CD4-positive, alpha-beta T cell treated with Interleukin-4 for 1 hour (primary cell): ENCODE measurements at regions not wholly inside any gene's neighbourhood (a gene's known extent, or its start where the extent isn't known, plus 50 kb on each side); places are given as distances from the start of the nearest gene placed in this dataset.

Experiments
- DNase-seq, 2 donors: peaks; one replicate each; pipeline ENCODE4 v3.0.0-alpha.2; 2020 to 2022

DNA sequence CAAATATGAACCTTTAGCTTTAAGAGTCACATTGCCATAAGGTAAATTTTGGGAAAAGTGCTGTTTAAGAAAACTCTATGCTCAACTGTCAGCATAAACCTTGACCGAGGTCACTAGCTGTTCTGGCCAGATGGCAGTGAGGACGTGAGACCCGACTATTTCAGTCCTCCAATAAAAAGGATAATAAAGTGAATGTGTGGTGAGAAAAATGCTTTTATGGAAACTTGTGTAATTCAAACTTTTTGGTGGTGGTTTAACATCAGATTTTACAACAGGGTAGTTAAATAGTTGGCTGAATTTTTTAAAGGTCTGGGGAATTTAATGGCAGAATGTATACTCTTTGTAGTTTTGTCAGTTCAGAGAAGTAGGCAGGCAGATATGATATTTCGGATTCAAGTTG, 391.1 kb downstream of the PMP22 start:
- no peak for DNase-seq

DNA sequence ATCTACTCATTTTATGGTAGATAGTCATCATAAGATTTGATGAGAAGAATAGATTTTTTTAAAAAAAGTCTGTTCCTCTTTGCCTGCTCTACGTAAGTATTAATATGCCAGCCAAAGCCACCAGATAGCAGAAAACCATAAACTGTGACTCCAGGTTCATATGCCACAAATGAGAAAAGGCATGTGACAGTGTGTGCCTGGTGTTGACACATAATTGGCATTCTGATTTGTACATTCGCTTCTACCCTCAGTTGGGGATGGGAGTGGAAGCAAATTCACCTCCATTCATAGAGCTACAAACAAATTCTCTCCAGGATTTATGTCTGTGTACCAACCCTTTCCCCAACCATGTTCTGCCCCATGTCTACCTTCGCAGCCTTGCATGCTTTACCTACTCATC, 391.6 kb downstream of the PMP22 start:
- no peak for DNase-seq

DNA sequence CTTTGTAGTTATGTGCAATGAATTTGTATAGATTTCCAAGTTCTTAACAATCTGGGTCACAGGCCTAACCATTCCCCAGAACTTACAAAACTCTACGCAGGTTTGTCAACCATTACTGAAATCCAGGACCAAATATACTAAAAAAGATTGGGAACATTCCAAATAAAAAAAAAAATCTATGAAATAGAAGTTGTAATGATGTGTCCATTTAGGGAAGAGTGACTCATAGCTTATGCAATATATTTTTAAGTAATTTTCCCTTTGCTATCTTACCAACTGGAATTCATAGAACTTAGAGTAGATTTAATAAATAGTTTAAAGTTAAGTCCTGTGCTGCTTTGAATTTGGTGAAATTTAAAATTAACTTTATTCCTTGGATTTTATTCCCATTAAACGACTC, 393.2 kb downstream of the PMP22 start:
- DNase-seq: no peak

DNA sequence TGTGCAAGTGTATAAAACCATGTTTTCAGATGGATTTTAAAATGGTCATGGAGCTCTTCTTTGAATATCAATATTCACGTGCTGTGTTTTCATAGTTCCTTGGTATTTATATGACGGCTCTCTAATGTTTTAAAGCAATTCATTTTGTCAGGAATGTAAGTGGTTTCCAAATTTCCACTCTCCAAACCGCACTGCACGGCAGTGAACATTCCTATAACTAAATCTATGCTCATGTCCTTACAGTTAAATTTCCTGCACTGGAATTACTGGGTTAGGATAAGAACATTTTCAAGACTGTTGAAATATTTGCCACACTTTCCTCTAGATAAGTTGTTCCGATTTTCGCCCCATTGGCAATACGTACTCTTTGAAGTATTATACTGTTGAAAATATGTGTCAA, 398.9 kb downstream of the PMP22 start:
- no peak for DNase-seq

DNA sequence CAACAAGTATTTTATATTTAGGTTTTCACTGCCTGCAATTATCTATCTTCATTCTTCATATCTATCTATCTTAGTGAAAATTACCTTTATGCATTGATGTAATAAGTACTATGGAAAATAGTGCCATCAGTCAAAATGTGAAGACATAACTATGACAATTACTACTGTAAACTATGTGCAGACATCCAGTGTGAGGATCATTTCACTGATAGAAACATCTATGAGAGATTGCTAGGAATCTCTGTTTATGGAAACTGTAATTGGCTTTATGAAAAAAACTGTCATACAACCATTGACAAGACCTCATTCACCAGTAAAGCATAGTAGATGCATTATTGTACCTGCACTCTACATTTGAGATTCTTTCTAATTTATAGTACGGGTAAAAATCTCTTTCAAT, 401.0 kb downstream of the PMP22 start:
- no peak for DNase-seq

DNA sequence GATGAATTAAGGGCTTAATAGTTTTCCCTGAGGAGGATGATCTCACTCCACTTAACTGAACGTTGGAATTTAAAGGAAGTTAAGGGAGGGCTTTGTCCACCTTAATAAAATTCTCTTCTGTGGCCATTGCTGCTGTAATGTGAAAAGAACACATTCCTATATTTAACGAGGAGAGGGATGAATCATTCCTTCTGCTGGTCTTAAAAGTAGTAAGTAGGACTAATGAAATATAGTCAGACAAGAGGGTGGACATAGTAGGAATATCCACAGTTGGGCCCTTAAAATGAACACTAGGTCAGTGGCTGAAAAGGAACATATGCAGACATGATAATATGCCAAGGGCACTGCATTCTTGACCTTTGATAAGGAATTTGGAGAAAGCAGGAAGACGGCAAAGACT, 405.6 kb downstream of the PMP22 start:
- no peak for DNase-seq

DNA sequence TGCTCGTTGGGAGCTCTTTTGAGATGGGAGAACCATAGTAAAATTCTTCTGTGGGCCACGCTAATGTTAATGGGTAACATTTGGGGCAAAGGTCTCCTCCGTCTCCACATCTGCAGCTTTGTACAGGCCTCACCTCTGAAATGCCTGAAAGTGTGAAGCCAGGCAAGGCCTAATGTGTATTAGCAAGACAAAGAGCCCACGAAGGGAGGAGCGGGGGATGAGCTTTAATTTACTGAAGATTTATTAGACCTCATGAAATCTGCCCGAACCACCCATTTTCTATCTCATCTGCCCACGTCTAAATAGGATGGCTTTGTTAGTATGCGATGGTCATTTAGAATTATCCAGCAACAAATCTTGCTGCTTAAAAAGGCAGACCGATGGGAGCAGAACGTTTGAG, 408.9 kb downstream of the PMP22 start:
- DNase-seq: no peak

DNA sequence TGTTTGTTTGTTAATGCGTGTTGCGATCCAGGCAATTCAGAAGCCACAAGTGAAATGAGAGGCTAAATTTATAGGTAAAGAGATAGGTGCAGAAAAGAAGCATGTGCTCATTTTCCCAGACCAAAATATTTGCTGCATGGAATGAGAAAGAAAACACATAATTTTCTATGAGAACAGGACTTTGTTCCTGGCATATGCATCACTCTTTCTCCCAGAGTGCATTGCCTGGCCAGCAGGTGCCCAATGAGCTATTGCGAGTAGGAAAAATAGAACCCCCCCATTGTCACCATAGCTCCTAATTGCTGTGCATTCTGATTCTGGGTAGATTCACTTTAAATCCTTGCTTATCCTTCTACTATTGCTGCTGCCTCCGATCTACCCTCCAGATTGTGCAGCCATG, 410.4 kb downstream of the PMP22 start:
- DNase-seq: no peak

DNA sequence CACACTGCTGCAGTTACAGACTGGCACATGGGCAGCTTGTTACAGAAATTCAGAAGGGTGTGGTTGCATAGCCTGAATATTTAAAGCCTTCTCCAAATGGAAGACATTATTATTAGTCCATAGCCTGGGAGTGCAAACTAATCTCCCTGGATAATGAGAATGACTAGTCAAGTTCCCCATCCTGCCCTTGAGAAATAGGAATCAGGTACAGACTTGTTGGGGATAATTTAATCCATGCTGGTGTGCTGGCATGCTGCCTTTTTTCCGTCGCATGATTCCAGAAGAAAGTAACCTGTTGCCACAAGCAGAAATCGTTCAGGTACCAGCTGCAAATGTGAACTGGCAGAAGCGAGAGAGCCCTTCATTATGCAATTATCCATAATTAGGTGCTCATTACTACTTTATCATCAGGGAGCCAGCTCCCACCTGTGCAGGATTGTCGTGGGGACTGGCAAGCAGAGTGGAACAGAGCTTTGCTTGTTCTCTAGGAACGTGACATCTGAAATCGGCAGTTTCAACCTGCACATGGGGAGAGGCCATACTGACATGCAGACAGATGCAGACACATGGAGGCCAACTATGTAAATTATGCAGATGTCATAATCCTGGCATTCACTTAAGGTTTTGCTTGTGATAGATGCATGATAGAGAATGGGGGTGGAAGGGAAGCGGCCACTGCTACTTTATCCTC, 419.4 kb downstream of the PMP22 start:
- no peak for DNase-seq

DNA sequence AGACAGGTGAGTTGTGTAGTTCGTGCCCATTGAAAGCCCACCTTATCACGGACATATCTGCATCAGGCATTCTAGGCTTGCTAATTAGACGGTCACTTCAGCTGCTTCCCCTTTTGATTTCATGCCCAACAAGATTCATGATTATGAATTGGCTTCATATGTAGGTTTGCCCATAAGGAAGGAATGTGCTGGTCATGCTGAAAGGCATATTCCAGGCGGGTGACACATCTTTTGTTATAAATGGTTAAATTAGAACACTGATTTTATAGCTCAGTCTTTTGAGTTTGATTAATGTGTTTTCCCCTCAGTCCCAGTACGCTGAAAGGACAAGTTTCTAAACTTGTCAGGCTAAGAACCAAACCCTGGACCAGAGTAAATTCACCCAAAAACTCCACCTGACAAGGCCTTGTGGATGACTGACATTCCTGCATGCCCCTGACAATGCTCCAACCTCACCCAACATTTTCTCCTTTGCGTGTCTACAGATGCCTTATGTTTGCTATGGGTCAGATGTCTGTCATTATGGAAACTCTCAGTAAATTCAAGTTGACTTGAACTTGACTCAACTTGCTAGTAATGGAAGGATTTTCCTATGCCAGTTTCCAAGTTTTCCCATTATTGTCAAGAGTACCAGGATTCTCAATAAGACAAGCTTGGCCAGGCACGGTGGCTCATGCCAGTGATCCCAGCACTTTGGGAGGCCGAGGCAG, 421.9 kb downstream of the PMP22 start:
- no peak for DNase-seq

DNA sequence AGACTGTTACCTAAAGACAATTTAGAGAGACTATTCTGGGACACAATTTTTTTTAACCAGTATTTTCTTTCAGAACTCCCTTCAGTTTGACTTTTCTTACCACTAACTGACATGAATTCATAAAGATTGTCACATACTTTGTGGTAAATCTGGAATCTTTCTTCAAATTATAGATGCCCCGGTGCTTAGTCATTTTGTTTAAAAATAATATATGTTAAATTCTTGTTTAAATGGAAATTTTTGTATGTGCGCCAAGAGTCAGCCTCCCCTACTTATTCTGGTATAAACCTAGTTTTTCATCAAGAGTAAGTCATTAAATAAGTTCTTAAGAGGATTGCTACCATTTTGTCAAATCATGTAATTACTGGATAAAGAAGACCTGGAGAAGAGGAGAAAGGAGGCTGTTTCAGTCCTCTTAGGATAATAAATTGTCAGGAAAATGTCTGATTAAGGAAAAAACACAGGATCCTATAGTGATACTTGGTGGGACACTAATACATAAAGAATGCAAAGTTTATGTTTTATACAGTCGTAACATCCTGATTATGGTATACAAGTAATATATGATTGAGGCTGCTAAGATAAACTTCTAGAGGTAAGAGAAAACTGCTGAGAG, 424.4 kb downstream of the PMP22 start:
- no peak for DNase-seq

DNA sequence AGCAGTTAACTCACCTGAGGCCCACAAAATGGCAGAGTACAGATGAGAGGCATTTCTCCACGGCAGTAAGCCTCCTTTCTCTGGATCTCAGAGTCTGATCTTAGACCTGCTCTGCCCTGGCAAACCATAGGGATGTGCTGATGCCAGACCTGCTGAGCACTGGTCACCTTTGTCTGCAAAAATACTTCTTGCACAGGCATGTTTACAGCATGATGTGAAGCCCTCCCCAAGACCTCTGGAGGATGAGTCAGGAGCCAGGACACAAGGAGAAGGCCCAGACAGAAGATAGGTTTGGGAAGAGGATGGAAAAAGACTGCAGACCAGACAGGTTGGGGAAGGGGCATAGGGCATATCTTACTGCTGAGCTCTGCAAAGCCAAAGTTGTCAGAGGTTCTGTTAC, 426.6 kb downstream of the PMP22 start:
- no peak for DNase-seq

DNA sequence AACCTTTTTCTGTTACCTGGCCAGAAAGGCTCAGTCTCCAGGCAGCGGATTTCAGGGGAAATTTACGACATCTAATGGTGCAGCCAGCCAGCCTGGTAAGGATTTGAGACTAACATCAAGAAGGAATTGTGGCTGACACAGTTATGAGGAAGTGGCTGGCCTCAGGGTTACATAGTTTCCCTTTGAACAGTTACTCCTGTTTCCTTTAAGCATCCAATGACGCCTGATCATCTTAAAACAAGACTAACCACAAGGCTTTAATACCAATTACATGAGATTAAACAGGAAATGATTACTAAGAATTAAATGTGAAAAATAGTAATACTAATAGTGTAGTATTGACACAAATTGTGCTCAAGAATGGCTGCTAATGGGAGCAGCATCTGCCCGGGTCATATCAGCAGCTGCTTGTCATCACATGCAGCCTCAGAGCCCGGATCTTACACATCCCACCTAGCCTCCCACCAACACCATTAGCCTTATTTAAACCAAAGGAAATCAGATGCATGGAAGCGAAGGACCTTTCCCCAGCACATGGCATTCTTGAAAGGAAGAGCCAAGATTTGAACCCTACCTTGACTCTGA, 431.8 kb downstream of the PMP22 start:
- no peak for DNase-seq

DNA sequence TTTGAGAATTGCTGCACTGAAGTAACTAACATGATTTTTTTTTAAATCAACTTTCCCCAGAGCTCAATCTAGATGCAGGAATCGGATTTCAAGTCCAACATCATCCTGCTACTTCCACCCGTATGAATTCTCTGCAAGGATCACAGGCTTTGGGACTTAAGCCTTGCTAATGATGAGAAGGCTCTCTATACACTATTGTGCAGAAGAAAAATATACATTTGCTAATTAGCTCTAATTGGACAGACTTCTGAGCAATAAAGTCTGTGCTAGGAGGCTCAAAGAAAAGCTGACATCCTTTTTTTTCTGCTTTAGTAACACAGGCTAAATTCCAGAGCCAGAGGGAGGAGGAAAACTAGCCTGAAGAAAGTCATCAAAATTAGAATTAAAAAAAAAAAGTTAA, 433.6 kb downstream of the PMP22 start:
- DNase-seq: no peak

DNA sequence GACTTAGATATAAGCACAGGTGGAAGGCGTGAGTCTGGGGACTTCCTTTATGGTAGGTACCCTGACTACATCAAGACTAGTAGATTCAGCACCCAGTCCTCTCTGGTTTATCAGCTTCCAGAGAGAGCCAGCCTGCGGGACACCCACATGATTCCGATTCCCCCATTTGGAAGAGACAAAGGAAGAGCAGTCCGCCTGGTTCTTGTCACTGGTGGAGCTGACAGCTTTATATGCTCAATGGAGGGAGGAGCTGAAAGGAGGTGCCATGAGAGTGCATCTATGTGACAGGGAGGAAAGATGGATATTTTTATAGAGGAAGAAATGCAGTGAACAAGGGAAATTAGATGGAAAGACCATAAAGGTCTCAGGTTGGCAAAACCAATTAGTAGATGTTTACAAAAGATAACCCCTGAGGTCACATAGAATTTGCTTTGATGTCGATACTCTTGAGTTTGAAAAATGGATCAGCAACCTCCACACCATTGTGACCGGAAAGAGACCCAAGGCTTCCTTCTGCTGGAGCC, 437.7 kb downstream of the PMP22 start:
- DNase-seq: no peak

DNA sequence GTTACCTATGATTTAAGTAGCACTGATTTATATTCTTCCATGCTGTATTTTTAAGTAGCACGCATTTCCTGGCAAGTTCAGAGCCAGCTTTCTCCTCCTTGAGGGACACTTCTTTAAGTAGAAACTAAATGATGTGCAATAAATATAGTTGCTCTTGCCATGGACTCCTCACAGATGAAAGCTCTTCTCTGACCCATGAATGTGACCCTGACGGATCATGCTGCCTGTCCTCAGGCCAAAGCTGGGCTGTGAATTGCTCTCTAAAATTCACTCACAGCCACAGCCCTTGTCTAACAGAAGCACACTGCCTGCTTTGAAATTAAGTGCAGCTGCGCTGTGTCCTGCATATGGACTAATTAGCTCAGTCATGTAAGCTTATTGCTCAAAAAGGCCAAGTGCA, 438.8 kb downstream of the PMP22 start:
- no peak for DNase-seq

DNA sequence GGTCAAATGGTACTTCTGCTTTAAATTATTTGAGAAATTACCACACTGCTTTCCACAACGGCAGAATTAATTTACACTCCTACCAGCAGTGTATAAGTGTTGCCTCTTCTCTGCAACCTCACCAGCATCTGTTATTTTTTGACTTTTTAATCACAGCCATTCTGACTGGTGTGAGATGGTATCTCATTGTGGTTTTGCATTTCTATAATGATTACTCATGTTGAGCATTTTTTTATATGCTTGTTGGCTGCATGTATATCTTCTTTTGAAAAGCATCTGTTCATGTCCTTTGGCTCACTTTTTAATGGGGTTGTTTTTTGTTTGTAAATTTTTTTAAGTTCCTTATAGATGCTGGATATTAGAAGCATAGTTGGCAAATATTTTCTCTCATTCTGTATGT, 446.7 kb downstream of the PMP22 start:
- DNase-seq: no peak

DNA sequence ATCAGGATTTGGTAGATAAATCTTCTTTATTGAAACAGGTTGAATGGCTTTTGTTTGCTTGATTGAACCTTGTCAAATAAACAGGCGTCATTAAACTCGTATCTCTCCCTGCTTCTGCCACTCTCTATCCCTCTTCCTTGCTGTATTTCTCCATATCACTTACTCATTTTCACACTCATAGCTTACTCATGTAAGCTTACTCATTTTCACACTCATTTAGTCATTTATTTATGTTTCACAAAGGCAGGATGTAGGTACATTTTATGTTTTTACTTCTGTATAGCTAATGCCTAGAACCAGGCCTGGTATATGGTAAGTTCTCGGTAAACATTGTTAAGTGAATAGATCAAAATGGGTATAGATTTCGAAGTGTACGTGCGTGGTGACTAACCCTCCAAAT, 450.0 kb downstream of the PMP22 start:
- DNase-seq: no peak

DNA sequence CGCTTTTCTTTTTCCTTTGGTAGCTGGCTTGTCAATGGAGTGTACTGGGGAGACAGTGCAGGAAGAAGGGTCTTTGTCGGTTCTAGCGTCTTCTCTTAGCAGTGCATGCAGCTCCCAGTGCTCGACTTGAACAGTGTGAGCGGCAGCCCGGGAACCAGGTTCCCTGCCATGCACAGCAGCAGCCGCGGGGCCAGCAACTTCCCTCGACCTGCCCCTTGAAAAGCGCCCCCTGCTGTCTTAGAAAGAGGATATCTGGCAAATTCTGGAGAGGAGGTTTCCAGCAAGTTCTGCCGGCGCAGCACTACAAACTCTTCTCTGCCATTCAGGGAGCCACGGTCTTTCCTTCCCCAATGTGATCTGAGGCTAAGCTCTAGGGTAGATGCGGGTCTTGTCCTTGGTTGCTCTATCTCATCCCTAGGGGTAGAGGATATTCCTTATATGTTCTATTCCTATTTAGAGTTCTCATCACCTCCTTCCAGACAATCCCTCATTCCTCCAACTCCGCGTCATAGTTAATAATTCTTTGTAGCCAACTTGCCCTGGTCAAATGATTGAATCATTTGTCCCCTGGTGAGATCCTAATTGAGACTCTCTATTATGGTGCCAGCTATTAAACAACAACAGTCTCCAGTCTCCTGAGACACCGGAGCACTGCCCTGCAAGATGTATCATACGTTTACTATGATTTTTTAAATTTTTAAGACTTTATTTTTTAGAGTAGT, 451.3 kb downstream of the PMP22 start:
- peak; percentile 17 to 29 for DNase-seq

DNA sequence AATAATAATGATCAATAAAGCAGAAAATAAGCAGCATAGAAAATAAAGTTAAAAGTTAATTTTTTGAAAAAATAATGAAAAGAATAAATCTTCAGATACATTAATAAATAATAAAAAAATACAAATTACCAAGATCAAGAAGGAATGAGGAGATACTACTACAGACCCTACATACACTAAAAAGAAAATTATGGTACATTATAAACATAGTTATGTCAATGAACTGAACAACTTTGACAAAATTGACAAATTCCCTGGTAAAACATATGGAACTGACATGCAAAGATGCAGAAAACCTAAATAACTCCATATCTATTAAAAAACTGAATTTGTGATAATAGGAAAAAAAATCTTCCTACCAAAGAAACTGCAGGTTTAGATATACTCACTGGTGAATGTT, 456.7 kb downstream of the PMP22 start:
- no peak for DNase-seq

DNA sequence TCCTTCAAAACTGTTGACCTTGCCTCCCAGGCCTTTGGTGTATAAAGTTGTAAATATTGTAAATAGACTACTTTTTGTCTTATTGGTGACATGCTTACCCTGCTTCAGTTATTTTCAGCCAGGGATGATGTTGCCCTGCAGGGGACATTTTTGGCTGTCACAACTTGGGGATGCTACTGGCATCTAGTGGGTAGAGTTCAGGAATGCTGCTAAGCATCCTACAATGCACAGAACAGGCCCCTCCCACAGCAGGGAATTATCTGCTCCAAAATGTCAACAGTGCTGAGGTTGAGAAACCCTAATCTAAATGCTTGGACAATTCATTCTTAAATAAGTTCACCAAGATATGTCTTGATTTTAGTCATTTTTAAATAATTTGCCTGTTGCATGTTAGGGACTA, 459.8 kb downstream of the PMP22 start:
- DNase-seq: no peak

DNA sequence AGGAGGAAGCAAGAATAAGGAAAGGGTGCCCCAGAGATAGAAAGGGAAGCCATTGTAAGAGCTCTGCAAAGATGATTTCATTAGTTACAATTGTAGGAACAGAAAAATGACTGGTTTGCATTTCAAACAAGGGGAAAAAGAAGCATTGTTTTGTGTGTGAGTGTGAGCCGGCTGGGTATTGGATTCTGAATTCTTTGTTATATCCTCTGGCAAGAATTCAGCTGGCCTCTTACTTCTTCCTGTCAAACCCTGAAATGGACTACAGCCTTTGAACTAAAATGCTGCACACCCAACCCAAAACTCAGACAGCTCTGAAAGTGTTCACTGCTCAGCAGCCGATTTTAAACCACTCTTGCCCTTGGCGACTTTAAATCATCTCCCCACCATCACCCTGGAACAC, 461.3 kb downstream of the PMP22 start:
- no peak for DNase-seq

DNA sequence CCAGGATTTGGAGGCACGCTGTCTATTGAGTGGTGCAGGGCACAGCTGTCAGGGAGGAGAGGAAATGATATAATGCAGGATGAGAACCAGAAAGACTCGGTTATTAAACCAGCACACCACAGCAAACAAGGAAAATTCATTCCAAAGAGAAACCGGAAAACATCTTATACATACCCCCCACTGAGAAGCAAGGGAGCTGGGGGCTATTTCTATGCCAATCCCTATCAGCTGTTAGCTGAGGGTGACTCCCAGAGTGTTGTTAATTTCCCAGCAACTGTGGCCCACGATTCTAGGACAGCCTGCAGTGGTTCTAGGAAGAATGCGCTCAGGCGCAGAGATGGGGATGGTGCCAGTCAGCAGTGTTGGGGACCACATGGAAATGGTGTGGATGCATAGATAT, 467.3 kb downstream of the PMP22 start:
- no peak for DNase-seq
